GM21786 (cell line): ENCODE measurements at regions not wholly inside any gene's neighbourhood (a gene's known extent, or its start where the extent isn't known, plus 50 kb on each side); places are given as distances from the start of the nearest gene placed in this dataset.

Experiments
- ATAC-seq: cut with Tn5 transposase; IDR thresholded peaks from one replicate; pipeline ENCODE4 v1.9.1; 2021; ENCODE audit not compliant: unreplicated experiment

- no peak for ATAC-seq
Measured at GRCh38 chr13:44019651-44020050, 139.9 kb downstream of the LACC1 start.

- no peak for ATAC-seq
Measured at GRCh38 chr13:44021422-44021821, 141.7 kb downstream of the LACC1 start.

GRCh38 chr13:44022196-44022595, 142.5 kb downstream of the LACC1 start:
- ATAC-seq, result no peak

GRCh38 chr13:44024167-44024845, 144.6 kb downstream of the LACC1 start:
- no peak for ATAC-seq

DNA sequence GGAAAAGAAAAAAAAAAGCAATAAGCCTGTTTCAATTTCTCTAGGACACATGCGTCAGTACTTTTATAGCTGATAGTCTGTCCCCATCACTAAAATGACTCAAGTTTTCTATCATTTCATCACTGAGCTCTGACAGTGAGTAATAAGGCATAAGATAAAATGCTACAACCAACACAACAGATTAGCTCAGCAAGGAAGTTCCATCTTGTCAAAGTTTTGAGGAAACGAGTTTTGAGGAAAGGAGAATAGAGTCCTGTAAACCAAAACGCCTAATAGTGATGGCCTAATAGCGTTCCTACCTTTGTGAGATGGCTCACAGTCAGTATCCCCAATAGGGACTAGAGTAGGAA, 145.1 kb downstream of the LACC1 start:
- no peak for ATAC-seq

DNA sequence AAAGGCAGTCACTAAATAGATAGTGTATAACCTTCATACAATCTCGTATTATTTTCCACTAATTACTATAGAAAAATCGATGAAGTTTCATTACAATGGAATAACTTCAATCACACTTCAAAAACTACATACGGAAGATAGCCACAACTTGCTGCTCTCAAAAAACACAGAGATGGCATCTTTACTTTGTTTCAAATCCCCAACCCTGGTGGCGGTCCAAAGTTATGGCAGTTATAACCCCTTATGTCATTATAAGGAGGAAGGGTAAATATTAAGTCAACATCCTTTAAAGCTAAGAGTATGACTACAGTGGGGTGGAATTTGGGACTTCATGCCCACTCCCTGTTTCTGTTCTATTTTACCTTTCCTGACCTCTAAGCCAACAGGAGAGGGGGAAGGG, 146.5 kb downstream of the LACC1 start:
- ATAC-seq, result no peak

DNA sequence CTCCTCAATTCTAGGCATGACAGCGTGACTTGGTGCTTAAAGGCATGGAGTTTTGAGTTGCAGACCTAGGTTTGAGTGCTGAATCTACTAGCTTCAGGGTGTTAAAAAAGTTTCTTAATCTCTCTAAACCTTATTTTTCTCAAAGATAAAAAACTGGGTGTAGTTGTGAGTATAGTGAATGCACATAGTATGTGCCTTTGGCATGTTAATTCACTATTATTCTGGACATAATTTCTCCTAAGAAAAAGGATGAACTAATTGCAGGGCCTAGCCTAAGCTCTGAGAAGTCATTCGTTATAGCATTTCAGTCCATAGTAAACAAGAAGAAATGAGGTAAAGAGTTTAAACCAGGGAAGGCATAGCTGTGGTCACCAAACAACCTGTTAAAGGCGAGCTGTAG, 149.0 kb downstream of the LACC1 start:
- no peak for ATAC-seq

- no peak for ATAC-seq
Measured at GRCh38 chr13:44030615-44031014, 150.9 kb downstream of the LACC1 start.

- no peak for ATAC-seq
Measured at GRCh38 chr13:44031555-44031954, 151.9 kb downstream of the LACC1 start.

DNA sequence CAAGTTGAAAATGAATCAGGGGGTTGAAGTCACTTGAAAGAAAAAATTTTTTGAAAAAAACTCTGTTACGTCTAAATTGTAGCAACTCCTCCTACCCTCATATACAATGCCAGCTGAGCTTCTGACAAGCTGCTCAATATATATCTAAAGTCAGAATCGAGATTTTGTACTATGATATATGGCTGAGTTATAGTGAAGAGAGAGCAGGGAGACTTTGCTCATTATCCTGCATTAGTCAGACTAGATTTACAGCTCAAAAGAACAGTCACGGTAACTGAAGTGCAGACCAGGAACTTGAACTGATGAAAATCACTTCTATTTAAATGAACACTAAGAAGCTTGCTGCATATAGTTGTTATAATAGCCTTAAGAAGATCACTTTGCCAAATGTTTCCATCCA, 153.1 kb downstream of the LACC1 start:
- no peak for ATAC-seq

- no peak for ATAC-seq
Measured at GRCh38 chr13:44035400-44035799, 155.7 kb downstream of the LACC1 start.

DNA sequence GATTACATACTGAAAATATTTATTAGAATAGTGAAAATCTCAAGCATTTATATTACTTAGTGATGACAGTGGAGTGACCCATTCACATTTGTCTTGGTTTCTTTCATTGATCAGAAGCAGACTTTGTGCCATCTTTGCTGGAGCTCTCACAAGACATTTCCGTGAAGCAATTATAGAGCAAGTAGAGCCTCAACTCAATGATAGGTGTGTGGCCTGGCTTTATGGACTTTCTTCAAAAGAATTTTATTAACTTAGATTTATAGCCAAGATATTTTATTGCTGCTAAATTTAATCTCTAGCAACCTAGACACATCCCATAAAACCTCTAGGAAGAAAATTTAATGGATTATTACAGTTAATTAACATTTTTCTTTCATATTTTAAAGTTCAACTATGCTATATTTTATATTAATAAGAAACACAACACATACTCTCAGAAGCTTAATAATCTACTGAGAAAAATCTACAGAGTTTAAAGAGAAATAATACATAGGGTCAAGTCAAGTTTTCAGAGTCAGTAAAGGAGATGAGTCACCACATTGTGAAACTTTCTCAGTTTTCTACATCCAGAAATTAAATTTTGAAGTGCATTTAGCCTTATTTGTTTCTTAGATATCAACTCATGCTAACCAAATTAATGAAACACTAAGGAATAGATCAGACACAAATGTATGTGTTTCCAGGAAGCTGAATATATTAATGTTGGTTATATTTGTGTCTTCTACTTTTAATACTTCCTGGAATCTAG, 160.5 kb downstream of the LACC1 start:
- ATAC-seq, result no peak

DNA sequence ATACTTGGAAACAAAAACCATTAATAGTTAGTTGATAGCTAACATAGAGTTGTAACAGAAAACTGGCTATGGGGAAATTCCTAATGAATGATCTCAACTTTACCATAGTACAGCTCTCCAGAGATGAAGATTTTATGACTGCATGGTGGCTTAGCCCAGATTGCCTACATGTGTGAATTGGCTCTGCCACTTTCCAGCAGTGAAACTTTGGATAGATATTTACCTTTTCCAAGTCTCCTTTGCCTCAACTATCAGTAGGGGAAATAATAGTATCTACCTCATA, 161.1 kb downstream of the LACC1 start:
- ATAC-seq, result no peak

GRCh38 chr13:44044547-44045179, 165.0 kb downstream of the LACC1 start:
- ATAC-seq, result no peak

GRCh38 chr13:44045180-44045562, 165.5 kb downstream of the LACC1 start:
- ATAC-seq, result no peak

DNA sequence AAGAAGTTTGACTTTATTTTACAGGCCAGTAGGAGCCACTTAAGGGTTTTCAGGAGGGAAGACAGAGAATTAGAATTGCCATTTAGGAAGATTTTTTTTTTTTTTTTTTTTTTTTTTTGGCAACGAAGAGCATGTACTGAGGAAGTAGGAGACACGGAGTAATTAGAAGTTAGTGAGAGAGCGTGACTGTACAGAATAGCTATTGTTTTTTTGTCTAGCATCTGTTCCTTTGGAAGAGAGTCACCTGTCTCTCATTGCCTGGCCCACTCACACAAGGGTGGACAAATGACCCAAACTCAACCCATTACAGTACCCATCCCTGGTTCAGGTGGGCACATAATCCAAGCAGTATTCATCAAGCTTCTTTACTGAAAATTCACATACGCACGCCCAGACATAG, 166.7 kb downstream of the LACC1 start:
- ATAC-seq, result no peak

- ATAC-seq, result no peak
Measured at GRCh38 chr13:44048326-44048725, 168.6 kb downstream of the LACC1 start.

- ATAC-seq, result no peak
Measured at GRCh38 chr13:44049081-44049945, 169.6 kb downstream of the LACC1 start.

DNA sequence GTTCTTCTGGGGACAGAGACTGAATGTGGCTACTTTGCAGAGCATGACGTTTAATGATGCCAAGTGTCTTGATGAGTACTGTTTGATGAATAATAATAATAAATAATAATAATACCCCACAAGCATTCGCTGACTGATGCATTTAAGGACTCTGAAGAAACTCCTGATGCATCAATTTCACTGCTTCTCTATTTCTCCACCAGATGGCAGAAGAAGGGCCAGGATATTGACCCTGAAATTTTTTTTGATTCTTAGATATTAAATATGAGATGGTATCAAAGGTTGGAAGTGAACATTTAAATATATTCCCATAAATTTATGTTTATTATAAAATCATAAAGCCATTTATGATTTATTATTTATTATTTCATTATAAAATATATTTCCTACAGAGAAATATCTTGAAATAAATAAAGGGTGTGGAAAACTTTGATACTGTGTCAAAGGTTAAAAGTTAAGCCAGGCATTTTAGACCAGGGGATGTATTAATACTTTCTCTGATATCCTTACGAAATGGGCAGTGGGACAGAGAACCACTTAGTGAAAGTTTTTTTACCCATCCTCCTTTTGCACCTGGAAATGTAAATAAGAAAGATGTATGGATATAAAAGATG, 170.9 kb downstream of the LACC1 start:
- no peak for ATAC-seq

DNA sequence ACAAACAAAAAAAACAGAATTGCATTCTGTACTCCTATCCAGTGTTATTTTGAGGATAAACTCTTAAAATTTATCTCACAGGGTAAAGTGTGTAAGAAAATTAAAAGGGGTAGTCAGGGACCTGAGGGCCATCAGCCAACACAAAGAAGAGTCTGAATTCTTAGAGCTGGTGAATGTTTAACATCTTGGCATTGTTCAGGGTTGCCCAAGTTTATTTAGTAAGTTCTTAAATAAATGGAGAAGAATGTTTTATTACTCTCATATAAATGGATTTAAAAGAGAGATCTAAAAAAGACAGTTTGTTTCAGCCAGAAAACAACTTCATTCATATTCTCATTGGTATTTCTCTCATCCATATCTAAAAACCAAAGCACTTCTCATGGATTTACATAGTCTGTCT, 171.7 kb downstream of the LACC1 start:
- ATAC-seq, result no peak
